ENCODE measurements at regions not wholly inside any gene's neighbourhood (a gene's known extent, or its start where the extent isn't known, plus 50 kb on each side); places are given as distances from the start of the nearest gene placed in this dataset.

GRCh38 chr10:44235363-44235762 is 149.5 kb downstream of the CXCL12 start:
- H3K9ac ChIP-seq (ENCODE audit: low read depth, low read length): no peak overlapping the region
- no peaks in the 10 kb centered on the region for H3K9me3 ChIP-seq (ENCODE audit: control insufficient read depth, insufficient read depth, low read length)
- no peaks in the 10 kb centered on the region for H3K36me3 ChIP-seq (ENCODE audit: insufficient read depth, low read length)
- H3K4me1 ChIP-seq (ENCODE audit: insufficient read depth, low read length): peaks cover 10% of the 10 kb centered on the region

DNA sequence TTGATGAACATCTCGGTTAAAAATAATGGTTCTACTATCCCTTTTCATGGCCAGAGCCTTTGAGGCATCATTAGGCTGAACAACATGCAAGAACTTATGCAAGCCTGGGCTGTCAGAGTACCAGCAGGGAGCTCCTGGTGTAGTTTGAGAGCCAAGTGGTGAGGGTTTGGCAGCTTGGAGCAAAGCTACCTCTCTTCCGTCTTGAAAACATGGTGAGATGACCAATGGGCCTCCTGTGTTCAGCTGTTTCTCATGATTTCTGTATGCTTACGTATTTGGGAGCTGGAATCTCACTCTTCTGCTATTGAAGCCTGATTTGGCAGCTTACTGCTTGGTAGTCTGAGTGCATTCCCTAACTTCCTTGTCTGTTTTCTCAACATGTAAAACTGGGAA is 150.4 kb downstream of the CXCL12 start:
- peak overlapping the region; percentile 51; the same call in 1 of the 2 replicates for H3K9ac ChIP-seq (ENCODE audit: low read depth, low read length)

GRCh38 chr10:44233561-44234482 is 151.1 kb downstream of the CXCL12 start:
- peak overlapping the region; percentile 51; the same call in 1 of the 2 replicates for H3K9ac ChIP-seq (ENCODE audit: low read depth, low read length)
- no peaks in the 10 kb centered on the region for H3K9me3 ChIP-seq (ENCODE audit: control insufficient read depth, insufficient read depth, low read length)
- no peaks in the 10 kb centered on the region for H3K36me3 ChIP-seq (ENCODE audit: insufficient read depth, low read length)
- peaks cover 10% of the 10 kb centered on the region for H3K4me1 ChIP-seq (ENCODE audit: insufficient read depth, low read length)

More for the DNA sequence above, 150.4 kb downstream of the CXCL12 start:
- Histone ChIP-seq H3K4me1 (ENCODE audit: insufficient read depth, low read length) (peaks cover 10% of the 10 kb centered on the region), H3K9me3 (ENCODE audit: control insufficient read depth, insufficient read depth, low read length) (no peaks in the 10 kb centered on the region), H3K36me3 (ENCODE audit: insufficient read depth, low read length) (no peaks in the 10 kb centered on the region)

DNA sequence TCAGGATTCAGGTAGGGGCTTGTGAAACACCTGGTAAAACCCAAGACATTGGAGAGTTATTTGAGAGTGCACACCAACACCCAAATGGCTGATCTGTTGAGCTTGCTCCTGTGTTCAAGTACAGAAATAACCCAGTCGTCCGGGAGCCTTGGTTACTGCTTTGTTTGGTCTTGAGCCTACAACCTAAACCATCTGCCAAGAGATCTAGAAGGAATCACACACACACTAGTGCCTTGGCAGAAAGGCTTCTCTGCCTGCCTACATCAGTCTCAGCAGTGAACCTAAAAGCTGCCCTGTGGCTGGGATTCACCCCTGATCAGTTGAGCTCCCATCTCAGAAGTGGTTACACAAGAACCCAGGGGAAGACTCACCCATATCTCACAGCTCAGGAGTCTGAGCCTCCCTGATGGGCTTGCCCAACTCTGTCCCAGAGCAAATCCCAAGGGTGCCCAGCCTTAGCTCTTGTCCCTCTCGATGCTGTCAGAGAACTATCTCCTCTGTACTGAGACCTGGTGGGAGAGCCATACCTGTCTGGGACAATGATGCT is 167.6 kb downstream of the CXCL12 start:
- Histone ChIP-seq H3K9me3 (ENCODE audit: control insufficient read depth, insufficient read depth, low read length) (peaks cover 4% of the 10 kb centered on the region), H3K4me1 (ENCODE audit: insufficient read depth, low read length) (no peaks in the 10 kb centered on the region), H3K36me3 (ENCODE audit: insufficient read depth, low read length) (no peaks in the 10 kb centered on the region), H3K9ac (ENCODE audit: low read depth, low read length) (no peak overlapping the region)

DNA sequence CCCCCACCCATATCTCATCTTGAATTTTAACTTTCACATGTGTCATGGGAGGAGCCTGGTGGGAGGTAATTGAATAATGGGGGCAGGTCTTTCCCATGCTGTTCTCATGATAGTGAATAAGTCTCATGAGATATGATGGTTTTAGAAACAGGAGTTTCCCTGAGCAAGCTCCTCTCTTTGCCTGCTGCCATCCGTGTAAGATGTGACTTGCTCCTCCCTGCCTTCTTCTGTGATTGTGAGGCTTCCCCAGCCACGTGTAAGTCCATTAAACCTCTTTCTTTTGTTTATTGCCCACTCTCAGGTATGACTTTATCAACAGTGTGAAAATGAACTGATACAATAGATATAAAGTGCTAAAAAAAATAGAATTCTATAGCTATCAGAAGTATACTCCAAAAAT is 168.8 kb downstream of the CXCL12 start:
- Histone ChIP-seq H3K36me3 (ENCODE audit: insufficient read depth, low read length) (no peaks in the 10 kb centered on the region), H3K9me3 (ENCODE audit: control insufficient read depth, insufficient read depth, low read length) (peaks cover 4% of the 10 kb centered on the region), H3K9ac (ENCODE audit: low read depth, low read length) (no peak overlapping the region), H3K4me1 (ENCODE audit: insufficient read depth, low read length) (no peaks in the 10 kb centered on the region)

DNA sequence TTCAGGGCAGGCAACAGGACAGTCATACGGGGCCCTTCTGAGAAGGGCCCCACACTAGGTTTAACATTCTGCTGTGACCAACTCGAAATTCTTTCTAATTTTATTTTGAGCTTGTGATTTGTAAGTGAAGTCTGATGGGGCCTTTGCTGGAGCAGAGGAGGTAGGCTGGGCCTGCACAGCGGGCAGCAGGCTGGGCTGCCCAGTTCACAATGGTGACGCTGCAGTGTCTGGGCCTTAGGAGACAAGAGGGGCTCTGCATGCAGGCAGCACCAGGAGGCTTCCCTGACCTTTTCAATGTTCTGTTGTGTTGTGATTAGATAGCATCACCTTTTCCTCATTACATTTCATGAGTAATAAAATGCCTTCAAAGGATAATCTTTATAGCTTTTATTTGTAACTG is 175.1 kb downstream of the CXCL12 start:
- Histone ChIP-seq H3K4me1 (ENCODE audit: insufficient read depth, low read length) (peaks cover 5% of the 10 kb centered on the region; the same call in 1 of the 2 replicates), H3K9ac (ENCODE audit: low read depth, low read length) (no peak overlapping the region)

DNA sequence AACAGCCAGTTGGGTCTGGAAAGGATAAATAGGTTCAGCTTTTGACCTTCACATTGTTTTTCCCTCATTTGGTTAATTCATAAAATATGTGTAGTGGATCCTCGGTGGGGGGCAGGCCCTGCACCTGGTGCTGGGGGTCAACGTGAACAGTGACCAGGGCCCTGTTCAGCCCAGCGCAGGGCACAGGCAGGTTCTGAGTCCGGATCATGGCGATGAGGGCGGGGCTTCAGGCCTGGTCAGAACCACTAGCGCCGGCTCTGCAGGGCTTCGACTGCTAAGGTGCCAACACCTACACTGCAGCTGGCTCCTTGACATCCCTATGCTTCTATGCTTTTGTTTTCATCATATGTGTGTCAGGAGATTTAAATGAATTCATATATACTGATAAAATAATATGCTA is 177.7 kb downstream of the CXCL12 start:
- Histone ChIP-seq H3K9ac (ENCODE audit: low read depth, low read length) (no peak overlapping the region), H3K36me3 (ENCODE audit: insufficient read depth, low read length) (no peaks in the 10 kb centered on the region), H3K4me1 (ENCODE audit: insufficient read depth, low read length) (peaks cover 5% of the 10 kb centered on the region; the same call in 1 of the 2 replicates), H3K9me3 (ENCODE audit: control insufficient read depth, insufficient read depth, low read length) (no peaks in the 10 kb centered on the region)

More for the DNA sequence above, 175.1 kb downstream of the CXCL12 start:
- H3K9me3 ChIP-seq (ENCODE audit: control insufficient read depth, insufficient read depth, low read length): no peaks in the 10 kb centered on the region; the same call in 1 of the 2 replicates
- H3K36me3 ChIP-seq (ENCODE audit: insufficient read depth, low read length): no peaks in the 10 kb centered on the region

GRCh38 chr10:44206127-44206818 is 178.6 kb downstream of the CXCL12 start:
- no peak overlapping the region for H3K9ac ChIP-seq (ENCODE audit: low read depth, low read length)
- H3K4me1 ChIP-seq (ENCODE audit: insufficient read depth, low read length): peaks cover 5% of the 10 kb centered on the region; the same call in 1 of the 2 replicates
- H3K9me3 ChIP-seq (ENCODE audit: control insufficient read depth, insufficient read depth, low read length): no peaks in the 10 kb centered on the region
- H3K36me3 ChIP-seq (ENCODE audit: insufficient read depth, low read length): no peaks in the 10 kb centered on the region

DNA sequence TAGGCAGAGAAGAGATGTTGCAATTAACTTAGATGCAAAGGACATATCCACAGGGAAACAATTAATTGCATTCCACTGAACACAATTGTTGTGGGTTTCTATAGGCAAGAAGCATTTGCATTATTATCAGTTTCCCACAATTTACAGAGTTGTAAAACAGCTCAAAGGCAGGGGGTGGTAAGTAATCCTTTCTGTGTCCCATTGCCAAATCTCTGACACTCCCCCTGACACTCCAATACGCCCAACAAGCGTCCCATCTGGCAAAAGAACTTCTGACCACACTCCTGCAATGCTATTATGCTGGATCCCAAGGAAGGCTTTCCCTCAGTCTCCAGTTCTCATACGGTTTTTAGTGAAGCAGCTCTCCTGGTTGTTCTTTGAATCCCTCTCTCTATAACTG is 179.8 kb downstream of the CXCL12 start:
- H3K9ac ChIP-seq (ENCODE audit: low read depth, low read length): no peak overlapping the region
- no peaks in the 10 kb centered on the region for H3K36me3 ChIP-seq (ENCODE audit: insufficient read depth, low read length)

DNA sequence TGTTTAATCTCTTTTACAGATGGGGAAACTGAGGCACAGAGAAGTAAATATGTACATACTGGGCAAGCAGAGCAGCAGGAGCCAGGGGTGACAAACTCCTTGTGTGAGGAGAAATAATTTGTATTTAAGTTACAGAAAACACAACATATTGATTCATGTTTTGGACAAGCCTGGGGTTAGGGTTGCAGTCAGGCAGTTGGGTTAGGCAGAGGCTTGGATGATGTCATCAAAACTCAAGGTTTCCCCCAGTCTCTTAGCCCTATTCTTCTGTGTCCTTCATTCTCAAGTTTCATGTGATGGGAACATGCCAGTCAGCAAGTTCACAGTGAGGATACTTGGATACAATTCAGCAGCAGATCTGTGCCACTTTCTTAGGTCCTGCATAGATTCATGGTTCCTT is 181.4 kb downstream of the CXCL12 start:
- H3K9me3 ChIP-seq (ENCODE audit: control insufficient read depth, insufficient read depth, low read length): no peaks in the 10 kb centered on the region
- peaks cover 5% of the 10 kb centered on the region; the same call in 1 of the 2 replicates for H3K4me1 ChIP-seq (ENCODE audit: insufficient read depth, low read length)
- no peak overlapping the region for H3K9ac ChIP-seq (ENCODE audit: low read depth, low read length)
- H3K36me3 ChIP-seq (ENCODE audit: insufficient read depth, low read length): no peaks in the 10 kb centered on the region

More for the DNA sequence above, 179.8 kb downstream of the CXCL12 start:
- Histone ChIP-seq H3K9me3 (ENCODE audit: control insufficient read depth, insufficient read depth, low read length) (no peaks in the 10 kb centered on the region), H3K4me1 (ENCODE audit: insufficient read depth, low read length) (peaks cover 5% of the 10 kb centered on the region; the same call in 1 of the 2 replicates)

DNA sequence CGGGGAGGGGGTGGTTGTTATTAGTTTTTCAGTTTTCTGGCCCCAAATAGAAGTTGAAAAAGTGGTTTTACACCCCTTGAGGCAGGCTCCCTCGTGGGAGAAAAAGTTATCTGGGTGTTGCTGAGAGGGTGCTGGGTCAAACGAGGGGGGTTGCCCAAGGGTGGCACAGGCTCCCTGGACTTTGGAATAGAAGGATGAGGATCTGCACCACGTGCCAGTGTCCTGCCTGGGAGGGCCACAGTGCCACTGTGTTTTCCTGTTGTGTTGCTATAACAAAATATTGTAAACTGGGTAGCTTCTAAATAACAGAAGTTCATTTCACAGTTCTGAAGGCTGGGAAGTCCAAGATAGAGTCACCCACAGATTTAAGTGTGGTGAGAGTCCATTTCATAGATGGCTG is 181.9 kb downstream of the CXCL12 start:
- peaks cover 5% of the 10 kb centered on the region; the same call in 1 of the 2 replicates for H3K4me1 ChIP-seq (ENCODE audit: insufficient read depth, low read length)
- H3K9ac ChIP-seq (ENCODE audit: low read depth, low read length): no peak overlapping the region
- H3K36me3 ChIP-seq (ENCODE audit: insufficient read depth, low read length): no peaks in the 10 kb centered on the region
- H3K9me3 ChIP-seq (ENCODE audit: control insufficient read depth, insufficient read depth, low read length): no peaks in the 10 kb centered on the region

DNA sequence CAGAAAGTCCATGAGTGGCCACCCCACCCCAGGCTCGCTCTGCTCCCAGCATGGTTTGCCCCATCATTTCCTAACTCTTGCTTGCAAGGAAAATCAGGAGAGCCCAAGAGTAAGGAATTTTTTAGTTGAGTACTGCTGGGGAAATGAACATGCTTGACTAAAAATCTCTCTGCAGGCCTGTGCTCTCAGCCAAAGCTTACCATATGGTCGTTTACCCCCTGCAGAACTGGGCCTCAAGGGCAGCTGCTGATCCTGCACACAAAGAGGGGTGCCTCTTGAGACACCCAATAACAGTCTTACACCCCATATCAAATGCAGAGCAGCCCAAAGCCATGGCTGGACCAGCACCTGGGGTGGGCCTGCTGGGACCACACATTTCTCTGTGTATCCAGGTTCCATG is 183.2 kb downstream of the CXCL12 start:
- peaks cover 5% of the 10 kb centered on the region; the same call in 1 of the 2 replicates for H3K4me1 ChIP-seq (ENCODE audit: insufficient read depth, low read length)
- no peaks in the 10 kb centered on the region for H3K36me3 ChIP-seq (ENCODE audit: insufficient read depth, low read length)
- no peaks in the 10 kb centered on the region for H3K9me3 ChIP-seq (ENCODE audit: control insufficient read depth, insufficient read depth, low read length)
- no peak overlapping the region for H3K9ac ChIP-seq (ENCODE audit: low read depth, low read length)

- no peak overlapping the region for H3K9ac ChIP-seq (ENCODE audit: low read depth, low read length)
- no peaks in the 10 kb centered on the region for H3K36me3 ChIP-seq (ENCODE audit: insufficient read depth, low read length)
- H3K4me1 ChIP-seq (ENCODE audit: insufficient read depth, low read length): peaks cover 5% of the 10 kb centered on the region; the same call in 1 of the 2 replicates
- H3K9me3 ChIP-seq (ENCODE audit: control insufficient read depth, insufficient read depth, low read length): no peaks in the 10 kb centered on the region
These were observed 183.9 kb downstream of the CXCL12 start for GRCh38 chr10:44201011-44201410.

DNA sequence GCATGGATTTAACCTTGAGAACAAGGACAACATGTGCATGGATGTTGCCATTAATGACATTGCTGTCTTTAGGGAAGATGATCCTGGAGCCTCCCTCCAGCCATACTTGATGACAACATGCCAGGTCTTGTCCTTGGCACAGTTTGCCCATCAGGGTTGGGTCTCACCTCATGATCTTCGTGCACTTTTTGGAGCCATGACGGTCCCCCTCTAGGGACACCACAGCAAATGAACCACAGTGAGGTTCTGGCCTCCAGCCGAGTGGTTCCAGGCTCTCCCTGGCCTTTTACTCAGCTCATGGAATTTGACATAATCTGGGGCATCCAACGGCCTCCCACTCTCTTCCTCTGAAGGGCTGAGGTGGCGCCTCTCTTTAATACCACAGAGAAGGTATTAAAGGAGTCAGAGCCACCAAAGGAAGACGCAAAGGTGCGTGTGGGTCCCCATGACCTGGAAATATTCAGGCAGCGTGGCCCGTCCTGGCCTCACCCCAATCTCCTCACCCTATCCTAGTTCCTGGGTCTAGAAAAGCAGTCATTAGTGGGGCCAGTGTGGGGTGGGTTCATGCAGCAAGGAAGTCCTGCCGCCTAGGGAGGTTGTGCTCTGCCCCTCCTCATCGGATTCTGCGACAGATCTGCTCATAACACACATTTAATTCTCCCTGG is 184.8 kb downstream of the CXCL12 start:
- no peaks in the 10 kb centered on the region for H3K9me3 ChIP-seq (ENCODE audit: control insufficient read depth, insufficient read depth, low read length)
- no peaks in the 10 kb centered on the region for H3K36me3 ChIP-seq (ENCODE audit: insufficient read depth, low read length)
- H3K9ac ChIP-seq (ENCODE audit: low read depth, low read length): no peak overlapping the region
- H3K4me1 ChIP-seq (ENCODE audit: insufficient read depth, low read length): peaks cover 3% of the 10 kb centered on the region; the same call in 1 of the 2 replicates

Data from ES-I3 (cell line).